GM12878 (cell line): ENCODE measurements at regions not wholly inside any gene's neighbourhood (a gene's known extent, or its start where the extent isn't known, plus 50 kb on each side); places are given as distances from the start of the nearest gene placed in this dataset.

Experiments used
- ATAC-seq: fragments of 200-7000 bp; cut with Tn5 transposase; 3 replicates; pipeline ENCODE4 v1.9.1; 2020; ENCODE audit warnings: mild to moderate bottlenecking, moderate library complexity
- BruUV-seq: library from RNA; stranded (reverse); fragments of 400-500 nt; replicated peaks from 2 replicates; lab custom pipeline; 2021; lab: Mats Ljungman, UMichigan
- CTCF ChIA-PET: fragments of 300-600 bp; sonication (Branson Sonifier 250); formaldehyde crosslinking; extraction: SDS; loops from one replicate; lab custom pipeline; 2021; ENCODE audit warnings: inconsistent platforms; lab: Yijun Ruan, JAX
- POLR2A ChIA-PET: fragments of 350-600 bp; formaldehyde crosslinking; extraction: SDS; loops from one replicate; lab custom pipeline; 2021; ENCODE audit warnings: inconsistent platforms; lab: Charles Lee
- RAD21 ChIA-PET: fragments of 300-600 bp; sonication (Branson Sonifier 250); formaldehyde crosslinking; loops from one replicate; lab custom pipeline; 2023; ENCODE audit warnings: antibody characterized with exemption; ENCODE audit not compliant: unreplicated experiment; lab: Charles Lee
- SMC1A ChIA-PET: fragments of 300-600 bp; sonication (Branson Sonifier 250); formaldehyde crosslinking; loops from one replicate; lab custom pipeline; 2023; ENCODE audit not compliant: unreplicated experiment, uncharacterized antibody; lab: Charles Lee
- DNase-seq: peaks from one replicate; pipeline ENCODE4 v3.0.0-alpha.2; 2011; ENCODE audit warnings: low read depth, low spot score
- FAIRE-seq: peaks from 3 replicates; lab custom pipeline; 2011; peaks lifted over from hg19 to GRCh38; lab: Jason Lieb, UNC
- H2AFZ ChIP-seq: 2 replicates; pipeline ENCODE4 v1.6.0; 2011; ENCODE audit warnings: low read depth, low read length, control low read depth; ENCODE audit not compliant: control insufficient read depth
- H3K27ac ChIP-seq: 2 replicates; pipeline ENCODE4 v1.5.1; 2011; ENCODE audit warnings: control low read depth; ENCODE audit not compliant: control insufficient read depth, insufficient read depth
- H3K27me3 ChIP-seq, 2 experiments: replicated peaks in 1 of 2; 2 replicates each; pipeline versions ENCODE4 v1.6.0 to v1.6.1; 2011; ENCODE audit warnings: low read length in 1 of 2; ENCODE audit not compliant: control insufficient read depth in 2 of 2, insufficient read depth in 2 of 2
- H3K36me3 ChIP-seq, 2 experiments: 2 replicates each; pipeline ENCODE4 v1.5.1; 2011; ENCODE audit warnings: low read length in 1 of 2; ENCODE audit not compliant: control insufficient read depth in 2 of 2, insufficient read depth in 2 of 2
- H3K4me1 ChIP-seq: 2 replicates; pipeline ENCODE4 v1.6.1; 2011; ENCODE audit warnings: mild to moderate bottlenecking, low read length, moderate library complexity, mixed read lengths; ENCODE audit not compliant: control insufficient read depth, insufficient read depth
- H3K4me2 ChIP-seq: 2 replicates; pipeline ENCODE4 v1.6.0; 2011; ENCODE audit warnings: control low read depth; ENCODE audit not compliant: control insufficient read depth, insufficient read depth
- H3K4me3 ChIP-seq: fragments of 200-600 bp; sonication (generic); 2 replicates; pipeline ENCODE4 v1.5.1; 2016
- H3K79me2 ChIP-seq: 2 replicates; pipeline ENCODE4 v1.6.0; 2011; ENCODE audit warnings: low read length; ENCODE audit not compliant: control insufficient read depth, insufficient read depth
- H3K9ac ChIP-seq: 2 replicates; pipeline ENCODE4 v1.8.0; 2011; ENCODE audit warnings: low read length, control low read depth, mixed read lengths; ENCODE audit not compliant: control insufficient read depth, insufficient read depth
- H3K9me3 ChIP-seq: replicated peaks from 3 replicates; pipeline ENCODE4 v1.5.1; 2011; ENCODE audit warnings: mild to moderate bottlenecking, low read length; ENCODE audit not compliant: control insufficient read depth, insufficient read depth
- H4K20me1 ChIP-seq: 2 replicates; pipeline ENCODE4 v1.6.0; 2011; ENCODE audit not compliant: control insufficient read depth, insufficient read depth
- BRCA1 ChIP-seq: IDR thresholded peaks from 2 replicates; pipeline ENCODE4 v1.6.1; 2011; ENCODE audit warnings: low read depth, low read length, improper control_type of control experiment
- ESRRA ChIP-seq: IDR thresholded peaks from 2 replicates; pipeline ENCODE4 v1.6.1; 2012; ENCODE audit warnings: mild to moderate bottlenecking, low read length, improper control_type of control experiment
- KLF5 ChIP-seq: fragments of 450-650 bp; IDR thresholded peaks from 2 replicates; pipeline ENCODE4 v1.6.1; 2014; ENCODE audit warnings: mild to moderate bottlenecking; ENCODE audit not compliant: partially characterized antibody
- MEF2B ChIP-seq: fragments of 450-650 bp; IDR thresholded peaks from 2 replicates; pipeline ENCODE4 v1.6.1; 2018; ENCODE audit warnings: mild to moderate bottlenecking, moderate library complexity; ENCODE audit not compliant: partially characterized antibody, poor library complexity, severe bottlenecking
- MXI1 ChIP-seq: fragments of 150-350 bp; IDR thresholded peaks from 2 replicates; pipeline ENCODE4 v1.6.1; 2011; ENCODE audit warnings: low read depth, mild to moderate bottlenecking, inconsistent platforms, low read length, improper control_type of control experiment
- POU2F2 ChIP-seq: IDR thresholded peaks from 3 replicates; pipeline ENCODE4 v1.6.1; 2011; ENCODE audit warnings: low read depth, mild to moderate bottlenecking, low read length, borderline replicate concordance
- SMAD1 ChIP-seq: fragments of 450-650 bp; IDR thresholded peaks from 2 replicates; pipeline ENCODE4 v1.6.1; 2018; ENCODE audit warnings: mild to moderate bottlenecking, low read depth; ENCODE audit not compliant: partially characterized antibody
- TARDBP ChIP-seq: IDR thresholded peaks from 2 replicates; pipeline ENCODE4 v1.6.1; 2016; ENCODE audit warnings: borderline replicate concordance
- TBL1XR1 ChIP-seq: IDR thresholded peaks from 2 replicates; pipeline ENCODE4 v1.6.1; 2012; ENCODE audit warnings: low read depth, low read length, improper control_type of control experiment
- TCF12 ChIP-seq: IDR thresholded peaks from 2 replicates; pipeline ENCODE4 v1.6.1; 2011; ENCODE audit warnings: low read depth, mild to moderate bottlenecking, low read length
- ZNF217 ChIP-seq: fragments of 450-650 bp; IDR thresholded peaks from 2 replicates; pipeline ENCODE4 v1.6.1; 2017; ENCODE audit warnings: antibody characterized with exemption, mild to moderate bottlenecking
- ZZZ3 ChIP-seq: IDR thresholded peaks from 2 replicates; pipeline ENCODE4 v1.6.1; 2011; ENCODE audit warnings: low read depth; ENCODE audit not compliant: control insufficient read depth, insufficient read length
- WGBS: methylation state at CpG from one replicate; pipeline ENCODE4 v1.1.6; 2016; ENCODE audit warnings: low lambda C conversion rate; ENCODE audit not compliant: insufficient replicate concordance, insufficient coverage; ENCODE audit errors: missing lambda C conversion rate; 5-methylcytosine and 5-hydroxymethylcytosine counted together
- in situ Hi-C: fragments of 300-500 bp; cut with MboI; formaldehyde crosslinking; loops from 9 replicates; pipeline ENCODE4 v1.14.3; 2018; ENCODE audit warnings: mixed read lengths
- intact Hi-C: fragments of 100-400 bp; cut with micrococcal nuclease; formaldehyde crosslinking; loops from one replicate; pipeline ENCODE4 v1.14.2; 2022; ENCODE audit not compliant: unreplicated experiment
- TF ChIP-seq, protein P1 (sequence below): fragments of 450-650 bp; IDR thresholded peaks from 2 replicates; pipeline ENCODE4 v1.6.1; 2014; ENCODE audit warnings: mild to moderate bottlenecking
- TF ChIP-seq, protein P2 (sequence below): fragments of 450-650 bp; conservative IDR thresholded peaks from 2 replicates; pipeline ENCODE4 v1.6.1; 2017; ENCODE audit warnings: mild to moderate bottlenecking, moderate library complexity

DNA sequence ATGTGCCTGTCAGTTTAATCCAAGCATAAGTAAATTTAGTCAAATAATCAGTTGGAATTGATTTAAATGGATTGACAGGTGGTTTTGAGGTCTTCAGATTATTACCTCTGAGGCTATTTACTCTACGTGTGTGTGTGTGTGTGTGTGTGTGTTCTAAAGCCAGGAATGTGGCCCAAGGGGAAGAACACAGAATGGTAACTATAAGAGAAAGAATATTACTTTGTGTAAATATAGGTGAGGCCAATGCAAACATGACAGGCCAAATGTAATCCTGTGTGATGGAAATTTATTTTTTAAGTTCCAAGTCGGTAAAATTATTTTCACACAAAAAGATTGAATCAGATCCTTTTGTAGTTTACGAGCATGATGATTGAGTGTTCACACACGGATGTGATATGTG lies 390.0 kb downstream of the PLK2 start:
- ChIA-PET CTCF (no interaction called here), RAD21 (no interaction called here), SMC1A (no interaction called here), POLR2A (no interaction called here)
- Histone ChIP-seq H3K9me3 (no peaks in the 10 kb centered on the region; the same call in 2 of the 3 replicates), H3K27me3 (no peaks in the 10 kb centered on the region), H4K20me1 (no peaks in the 10 kb centered on the region), H3K4me1 (no peaks in the 10 kb centered on the region), H3K27ac (no peak overlapping the region), H3K4me2 (no peak overlapping the region), H3K79me2 (no peaks in the 10 kb centered on the region), H3K9ac (no peak overlapping the region), H3K36me3 (no peaks in the 10 kb centered on the region), H2AFZ (no peak overlapping the region), H3K4me3 (no peak overlapping the region)
- no peak for DNase-seq
- TF ChIP-seq TCF12 (no peak), ZZZ3 (no peak), ZNF217 (no peak)
- whole genome bisulfite sequencing, result 46% methylated on average over 4 of the region's 4 CpGs
- in situ Hi-C loops (no loop called here), intact Hi-C loops (no loop called here)
- ATAC-seq, result no peak
- BruUV-seq, result no TSS peak
- FAIRE-seq, result no peak

DNA sequence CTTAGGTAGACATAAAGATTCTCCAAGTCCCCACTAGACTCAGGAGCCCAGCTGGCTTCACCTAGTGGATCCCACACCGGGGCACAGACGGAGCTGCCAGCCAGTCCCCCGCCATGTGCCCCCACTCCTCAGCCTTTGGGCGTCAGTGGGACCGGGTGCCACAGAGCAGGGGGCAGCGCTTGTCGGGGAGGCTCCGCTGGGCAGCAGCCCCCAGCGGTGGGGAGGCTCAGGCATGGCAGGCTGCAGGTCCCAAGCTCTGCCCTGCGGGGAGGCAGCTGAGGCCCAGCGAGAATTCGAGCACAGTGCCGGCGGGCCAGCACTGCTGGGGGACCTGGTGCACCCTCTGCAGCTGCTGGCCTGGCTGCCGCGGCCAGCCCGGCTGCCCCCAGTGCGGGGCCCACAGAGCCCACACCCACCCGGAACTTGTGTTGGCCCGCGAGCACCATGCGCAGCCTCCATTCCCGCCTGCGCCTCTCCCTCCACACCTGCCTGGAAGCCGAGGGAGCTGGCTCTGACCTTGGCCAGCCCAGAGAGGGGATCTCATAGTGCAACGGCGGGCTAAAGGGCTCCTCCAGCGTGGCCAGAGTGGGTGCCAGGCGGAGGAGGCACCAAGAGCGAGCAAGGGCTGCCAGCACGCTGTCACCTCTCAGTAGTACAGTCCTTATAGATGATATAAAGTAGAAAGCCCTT lies 390.7 kb downstream of the PLK2 start:
- Histone ChIP-seq H3K9ac (no peak overlapping the region), H3K4me2 (no peak overlapping the region), H3K4me3 (no peak overlapping the region), H3K9me3 (no peaks in the 10 kb centered on the region; the same call in 2 of the 3 replicates), H3K27me3 (no peaks in the 10 kb centered on the region), H3K4me1 (no peaks in the 10 kb centered on the region), H3K79me2 (no peaks in the 10 kb centered on the region), H2AFZ (no peak overlapping the region), H3K27ac (no peak overlapping the region), H4K20me1 (no peaks in the 10 kb centered on the region), H3K36me3 (no peaks in the 10 kb centered on the region)
- DNase-seq (no peak), FAIRE-seq (no peak), ATAC-seq (no peak)
- intact Hi-C loops (no loop called here), in situ Hi-C loops (no loop called here)
- RAD21 ChIA-PET, result no interaction called here
- 57% methylated on average over 26 of the region's 31 CpGs for WGBS
- SMC1A ChIA-PET, result no interaction called here
- CTCF ChIA-PET, result no interaction called here
- no TSS peak for BruUV-seq
- POLR2A ChIA-PET, result no interaction called here
- TF ChIP-seq BRCA1, result no peak
- TF ChIP-seq, protein P1, sequence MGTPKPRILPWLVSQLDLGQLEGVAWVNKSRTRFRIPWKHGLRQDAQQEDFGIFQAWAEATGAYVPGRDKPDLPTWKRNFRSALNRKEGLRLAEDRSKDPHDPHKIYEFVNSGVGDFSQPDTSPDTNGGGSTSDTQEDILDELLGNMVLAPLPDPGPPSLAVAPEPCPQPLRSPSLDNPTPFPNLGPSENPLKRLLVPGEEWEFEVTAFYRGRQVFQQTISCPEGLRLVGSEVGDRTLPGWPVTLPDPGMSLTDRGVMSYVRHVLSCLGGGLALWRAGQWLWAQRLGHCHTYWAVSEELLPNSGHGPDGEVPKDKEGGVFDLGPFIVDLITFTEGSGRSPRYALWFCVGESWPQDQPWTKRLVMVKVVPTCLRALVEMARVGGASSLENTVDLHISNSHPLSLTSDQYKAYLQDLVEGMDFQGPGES, result no peak
- no peak for TF ChIP-seq MXI1
- no peak for TF ChIP-seq SMAD1
- TF ChIP-seq TARDBP, result no peak
- TF ChIP-seq MEF2B, result no peak
- TF ChIP-seq KLF5, result no peak
- TF ChIP-seq POU2F2, result no peak
- TF ChIP-seq ESRRA, result no peak
- no peak for TF ChIP-seq TBL1XR1
- TF ChIP-seq, protein P2, sequence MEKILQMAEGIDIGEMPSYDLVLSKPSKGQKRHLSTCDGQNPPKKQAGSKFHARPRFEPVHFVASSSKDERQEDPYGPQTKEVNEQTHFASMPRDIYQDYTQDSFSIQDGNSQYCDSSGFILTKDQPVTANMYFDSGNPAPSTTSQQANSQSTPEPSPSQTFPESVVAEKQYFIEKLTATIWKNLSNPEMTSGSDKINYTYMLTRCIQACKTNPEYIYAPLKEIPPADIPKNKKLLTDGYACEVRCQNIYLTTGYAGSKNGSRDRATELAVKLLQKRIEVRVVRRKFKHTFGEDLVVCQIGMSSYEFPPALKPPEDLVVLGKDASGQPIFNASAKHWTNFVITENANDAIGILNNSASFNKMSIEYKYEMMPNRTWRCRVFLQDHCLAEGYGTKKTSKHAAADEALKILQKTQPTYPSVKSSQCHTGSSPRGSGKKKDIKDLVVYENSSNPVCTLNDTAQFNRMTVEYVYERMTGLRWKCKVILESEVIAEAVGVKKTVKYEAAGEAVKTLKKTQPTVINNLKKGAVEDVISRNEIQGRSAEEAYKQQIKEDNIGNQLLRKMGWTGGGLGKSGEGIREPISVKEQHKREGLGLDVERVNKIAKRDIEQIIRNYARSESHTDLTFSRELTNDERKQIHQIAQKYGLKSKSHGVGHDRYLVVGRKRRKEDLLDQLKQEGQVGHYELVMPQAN, result no peak
